Liver (tissue), 3 donors: ENCODE measurements at regions not wholly inside any gene's neighbourhood (a gene's known extent, or its start where the extent isn't known, plus 50 kb on each side); places are given as distances from the start of the nearest gene placed in this dataset.

ENCODE experiments used
- RAD21 ChIP-seq, 2 donors: IDR thresholded peaks; 2 replicates each; pipeline ENCODE4 v1.6.1; 2016; ENCODE audit warnings: antibody characterized with exemption in 2 of 2, mild to moderate bottlenecking in 2 of 2
- YY1 ChIP-seq: IDR thresholded peaks from 2 replicates; pipeline ENCODE4 v1.6.1; 2016; ENCODE audit warnings: antibody characterized with exemption, mild to moderate bottlenecking
- TF ChIP-seq, protein P1 (sequence below): IDR thresholded peaks from 2 replicates; pipeline ENCODE4 v1.6.1; 2016; ENCODE audit warnings: antibody characterized with exemption, mild to moderate bottlenecking
- TF ChIP-seq, protein P2 (sequence below): fragments of 150-350 bp; IDR thresholded peaks from 2 replicates; pipeline ENCODE4 v1.5.1; 2017; ENCODE audit warnings: improper control_type of control experiment, low read depth, low read length; ENCODE audit not compliant: missing input control
- donor health status: healthy.
- donor health status: healthy.

DNA sequence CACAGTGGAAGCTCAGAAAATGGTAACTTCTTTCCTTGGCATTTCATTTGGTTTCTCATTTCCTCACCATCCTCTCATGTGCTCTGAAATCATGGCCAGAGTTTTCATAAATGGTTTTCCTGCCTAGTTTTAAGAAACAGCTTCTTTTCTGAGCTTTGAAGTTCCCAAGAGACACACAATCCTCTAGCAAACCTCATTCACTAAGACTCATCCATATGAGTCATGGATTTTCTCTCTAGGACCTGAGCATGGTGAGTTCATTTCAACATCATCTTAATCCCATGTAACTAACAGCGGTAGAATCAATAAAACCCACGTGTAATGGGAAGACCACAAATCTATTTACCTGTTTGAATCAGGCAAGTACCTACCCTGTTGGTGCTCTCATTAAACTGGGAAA lies 274.5 kb upstream of the LRTM1 start:
- TF ChIP-seq, protein P1, sequence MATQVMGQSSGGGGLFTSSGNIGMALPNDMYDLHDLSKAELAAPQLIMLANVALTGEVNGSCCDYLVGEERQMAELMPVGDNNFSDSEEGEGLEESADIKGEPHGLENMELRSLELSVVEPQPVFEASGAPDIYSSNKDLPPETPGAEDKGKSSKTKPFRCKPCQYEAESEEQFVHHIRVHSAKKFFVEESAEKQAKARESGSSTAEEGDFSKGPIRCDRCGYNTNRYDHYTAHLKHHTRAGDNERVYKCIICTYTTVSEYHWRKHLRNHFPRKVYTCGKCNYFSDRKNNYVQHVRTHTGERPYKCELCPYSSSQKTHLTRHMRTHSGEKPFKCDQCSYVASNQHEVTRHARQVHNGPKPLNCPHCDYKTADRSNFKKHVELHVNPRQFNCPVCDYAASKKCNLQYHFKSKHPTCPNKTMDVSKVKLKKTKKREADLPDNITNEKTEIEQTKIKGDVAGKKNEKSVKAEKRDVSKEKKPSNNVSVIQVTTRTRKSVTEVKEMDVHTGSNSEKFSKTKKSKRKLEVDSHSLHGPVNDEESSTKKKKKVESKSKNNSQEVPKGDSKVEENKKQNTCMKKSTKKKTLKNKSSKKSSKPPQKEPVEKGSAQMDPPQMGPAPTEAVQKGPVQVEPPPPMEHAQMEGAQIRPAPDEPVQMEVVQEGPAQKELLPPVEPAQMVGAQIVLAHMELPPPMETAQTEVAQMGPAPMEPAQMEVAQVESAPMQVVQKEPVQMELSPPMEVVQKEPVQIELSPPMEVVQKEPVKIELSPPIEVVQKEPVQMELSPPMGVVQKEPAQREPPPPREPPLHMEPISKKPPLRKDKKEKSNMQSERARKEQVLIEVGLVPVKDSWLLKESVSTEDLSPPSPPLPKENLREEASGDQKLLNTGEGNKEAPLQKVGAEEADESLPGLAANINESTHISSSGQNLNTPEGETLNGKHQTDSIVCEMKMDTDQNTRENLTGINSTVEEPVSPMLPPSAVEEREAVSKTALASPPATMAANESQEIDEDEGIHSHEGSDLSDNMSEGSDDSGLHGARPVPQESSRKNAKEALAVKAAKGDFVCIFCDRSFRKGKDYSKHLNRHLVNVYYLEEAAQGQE = no peak
- TF ChIP-seq, protein P2, sequence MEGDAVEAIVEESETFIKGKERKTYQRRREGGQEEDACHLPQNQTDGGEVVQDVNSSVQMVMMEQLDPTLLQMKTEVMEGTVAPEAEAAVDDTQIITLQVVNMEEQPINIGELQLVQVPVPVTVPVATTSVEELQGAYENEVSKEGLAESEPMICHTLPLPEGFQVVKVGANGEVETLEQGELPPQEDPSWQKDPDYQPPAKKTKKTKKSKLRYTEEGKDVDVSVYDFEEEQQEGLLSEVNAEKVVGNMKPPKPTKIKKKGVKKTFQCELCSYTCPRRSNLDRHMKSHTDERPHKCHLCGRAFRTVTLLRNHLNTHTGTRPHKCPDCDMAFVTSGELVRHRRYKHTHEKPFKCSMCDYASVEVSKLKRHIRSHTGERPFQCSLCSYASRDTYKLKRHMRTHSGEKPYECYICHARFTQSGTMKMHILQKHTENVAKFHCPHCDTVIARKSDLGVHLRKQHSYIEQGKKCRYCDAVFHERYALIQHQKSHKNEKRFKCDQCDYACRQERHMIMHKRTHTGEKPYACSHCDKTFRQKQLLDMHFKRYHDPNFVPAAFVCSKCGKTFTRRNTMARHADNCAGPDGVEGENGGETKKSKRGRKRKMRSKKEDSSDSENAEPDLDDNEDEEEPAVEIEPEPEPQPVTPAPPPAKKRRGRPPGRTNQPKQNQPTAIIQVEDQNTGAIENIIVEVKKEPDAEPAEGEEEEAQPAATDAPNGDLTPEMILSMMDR = no peak
- TF ChIP-seq YY1 (no peak), RAD21 (IDR thresholded peaks at IDR 0.05) (no peak)
